ENCODE measurements at regions not wholly inside any gene's neighbourhood (a gene's known extent, or its start where the extent isn't known, plus 50 kb on each side); places are given as distances from the start of the nearest gene placed in this dataset.

DNA sequence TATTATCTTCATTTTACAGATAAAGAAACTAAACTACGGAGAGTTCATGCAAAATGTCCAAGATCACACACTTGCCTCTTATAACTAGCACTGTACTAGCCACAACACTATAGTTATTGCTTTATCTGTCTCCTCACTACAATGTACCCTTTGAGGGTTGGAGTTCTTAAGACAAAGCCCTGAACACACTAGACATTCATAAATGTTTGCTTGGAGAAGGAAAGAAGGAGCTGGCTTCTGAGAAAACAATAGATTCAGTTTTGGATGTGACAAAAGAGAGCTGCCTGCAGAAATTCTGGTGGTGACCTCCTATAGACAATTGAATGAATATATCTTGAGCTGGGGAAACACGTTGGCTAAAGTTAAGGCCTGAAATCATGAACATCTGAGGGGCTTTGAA lies 169.9 kb upstream of the ARHGEF26 start:
- Histone ChIP-seq H3K36me3 (replicated peaks) (no peaks in the 10 kb centered on the region), H3K27me3 (replicated peaks) (no peaks in the 10 kb centered on the region), H3K4me3 (ENCODE audit: low read depth, low read length) (no peak overlapping the region), H3K27ac (no peak overlapping the region)
- in situ Hi-C loops (cut with HindIII; ENCODE audit: low pct_ligation_motif_present, low sequenced_read_pairs), result no loop called here
- no peak for DNase-seq
- TF ChIP-seq, protein P1, sequence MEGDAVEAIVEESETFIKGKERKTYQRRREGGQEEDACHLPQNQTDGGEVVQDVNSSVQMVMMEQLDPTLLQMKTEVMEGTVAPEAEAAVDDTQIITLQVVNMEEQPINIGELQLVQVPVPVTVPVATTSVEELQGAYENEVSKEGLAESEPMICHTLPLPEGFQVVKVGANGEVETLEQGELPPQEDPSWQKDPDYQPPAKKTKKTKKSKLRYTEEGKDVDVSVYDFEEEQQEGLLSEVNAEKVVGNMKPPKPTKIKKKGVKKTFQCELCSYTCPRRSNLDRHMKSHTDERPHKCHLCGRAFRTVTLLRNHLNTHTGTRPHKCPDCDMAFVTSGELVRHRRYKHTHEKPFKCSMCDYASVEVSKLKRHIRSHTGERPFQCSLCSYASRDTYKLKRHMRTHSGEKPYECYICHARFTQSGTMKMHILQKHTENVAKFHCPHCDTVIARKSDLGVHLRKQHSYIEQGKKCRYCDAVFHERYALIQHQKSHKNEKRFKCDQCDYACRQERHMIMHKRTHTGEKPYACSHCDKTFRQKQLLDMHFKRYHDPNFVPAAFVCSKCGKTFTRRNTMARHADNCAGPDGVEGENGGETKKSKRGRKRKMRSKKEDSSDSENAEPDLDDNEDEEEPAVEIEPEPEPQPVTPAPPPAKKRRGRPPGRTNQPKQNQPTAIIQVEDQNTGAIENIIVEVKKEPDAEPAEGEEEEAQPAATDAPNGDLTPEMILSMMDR (IDR thresholded peaks at IDR 0.05; ENCODE audit: low read depth, low read length, missing control alignments), result no peak

DNA sequence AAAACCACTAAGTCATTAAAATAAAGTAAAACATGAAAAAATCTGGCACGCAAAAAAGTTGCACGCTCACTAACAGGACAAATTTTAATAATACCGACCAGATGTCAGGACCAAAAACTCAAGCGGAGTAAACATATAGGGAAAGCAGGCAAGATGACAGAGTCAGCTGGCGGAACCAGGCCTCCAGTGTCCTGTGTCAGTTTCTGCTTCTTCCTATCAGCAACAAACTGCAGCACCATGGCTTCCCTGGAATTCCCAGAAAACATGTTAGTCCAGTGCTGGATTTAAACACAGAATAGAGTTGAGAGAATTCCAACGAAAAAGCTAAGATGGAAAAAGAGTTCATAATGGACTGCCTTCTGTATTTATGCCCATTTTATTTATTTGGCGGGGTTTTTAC lies 169.1 kb upstream of the ARHGEF26 start:
- Histone ChIP-seq H3K4me3 (ENCODE audit: low read depth, low read length) (no peak overlapping the region), H3K36me3 (replicated peaks) (no peaks in the 10 kb centered on the region), H3K27ac (no peak overlapping the region), H3K27me3 (replicated peaks) (no peaks in the 10 kb centered on the region)
- TF ChIP-seq, protein P1 (IDR thresholded peaks at IDR 0.05; ENCODE audit: low read depth, low read length, missing control alignments), result no peak
- in situ Hi-C loops (cut with HindIII; ENCODE audit: low pct_ligation_motif_present, low sequenced_read_pairs), result no loop called here
- no peak for DNase-seq

DNA sequence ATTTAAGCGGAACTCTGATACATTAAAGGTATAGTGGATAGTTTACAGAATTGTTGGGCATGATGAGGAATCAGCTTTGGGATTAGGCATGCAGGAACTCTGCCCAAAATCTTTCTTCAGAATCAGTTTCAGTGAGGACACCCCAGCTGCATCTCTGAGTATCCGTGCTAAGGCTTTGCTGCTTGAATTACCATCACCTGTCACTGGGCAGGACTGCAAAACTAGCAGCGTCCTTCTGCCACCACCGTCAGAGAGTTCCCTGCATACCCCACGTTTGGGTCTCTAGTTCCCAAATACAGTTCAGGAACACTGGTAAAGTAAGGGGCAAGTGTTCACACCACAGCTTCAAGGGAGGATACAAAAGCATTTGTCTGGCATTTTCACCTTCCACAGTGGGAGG lies 164.6 kb upstream of the ARHGEF26 start:
- in situ Hi-C loops (cut with HindIII; ENCODE audit: low pct_ligation_motif_present, low sequenced_read_pairs), result no loop called here
- no peaks in the 10 kb centered on the region for H3K36me3 ChIP-seq (replicated peaks)
- no peak for DNase-seq
- no peak overlapping the region for H3K4me3 ChIP-seq (ENCODE audit: low read depth, low read length)
- H3K27ac ChIP-seq, result no peak overlapping the region
- TF ChIP-seq, protein P1 (IDR thresholded peaks at IDR 0.05; ENCODE audit: low read depth, low read length, missing control alignments), result no peak
- no peaks in the 10 kb centered on the region for H3K27me3 ChIP-seq (replicated peaks)

DNA sequence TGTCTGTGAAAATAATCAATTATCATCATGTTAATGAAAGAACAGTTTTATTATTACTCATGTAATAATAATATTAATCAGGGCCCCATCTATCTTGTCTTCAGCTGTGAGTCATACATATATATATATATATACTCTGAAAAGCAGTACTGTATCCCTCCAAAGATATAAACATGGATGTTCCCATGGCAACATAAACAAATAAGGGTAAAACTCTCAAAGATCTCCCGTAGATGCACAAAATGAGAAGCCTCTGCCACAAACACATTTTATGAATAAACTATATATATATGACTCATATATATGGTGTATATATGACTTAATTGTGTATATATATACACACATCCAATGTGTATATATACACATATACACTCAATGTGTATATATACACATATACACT lies 163.8 kb upstream of the ARHGEF26 start:
- Histone ChIP-seq H3K27ac (no peak overlapping the region), H3K4me3 (ENCODE audit: low read depth, low read length) (no peak overlapping the region), H3K27me3 (replicated peaks) (no peaks in the 10 kb centered on the region), H3K36me3 (replicated peaks) (no peaks in the 10 kb centered on the region)
- no peak for DNase-seq
- TF ChIP-seq, protein P1 (IDR thresholded peaks at IDR 0.05; ENCODE audit: low read depth, low read length, missing control alignments), result no peak
- in situ Hi-C loops (cut with HindIII; ENCODE audit: low pct_ligation_motif_present, low sequenced_read_pairs), result no loop called here

DNA sequence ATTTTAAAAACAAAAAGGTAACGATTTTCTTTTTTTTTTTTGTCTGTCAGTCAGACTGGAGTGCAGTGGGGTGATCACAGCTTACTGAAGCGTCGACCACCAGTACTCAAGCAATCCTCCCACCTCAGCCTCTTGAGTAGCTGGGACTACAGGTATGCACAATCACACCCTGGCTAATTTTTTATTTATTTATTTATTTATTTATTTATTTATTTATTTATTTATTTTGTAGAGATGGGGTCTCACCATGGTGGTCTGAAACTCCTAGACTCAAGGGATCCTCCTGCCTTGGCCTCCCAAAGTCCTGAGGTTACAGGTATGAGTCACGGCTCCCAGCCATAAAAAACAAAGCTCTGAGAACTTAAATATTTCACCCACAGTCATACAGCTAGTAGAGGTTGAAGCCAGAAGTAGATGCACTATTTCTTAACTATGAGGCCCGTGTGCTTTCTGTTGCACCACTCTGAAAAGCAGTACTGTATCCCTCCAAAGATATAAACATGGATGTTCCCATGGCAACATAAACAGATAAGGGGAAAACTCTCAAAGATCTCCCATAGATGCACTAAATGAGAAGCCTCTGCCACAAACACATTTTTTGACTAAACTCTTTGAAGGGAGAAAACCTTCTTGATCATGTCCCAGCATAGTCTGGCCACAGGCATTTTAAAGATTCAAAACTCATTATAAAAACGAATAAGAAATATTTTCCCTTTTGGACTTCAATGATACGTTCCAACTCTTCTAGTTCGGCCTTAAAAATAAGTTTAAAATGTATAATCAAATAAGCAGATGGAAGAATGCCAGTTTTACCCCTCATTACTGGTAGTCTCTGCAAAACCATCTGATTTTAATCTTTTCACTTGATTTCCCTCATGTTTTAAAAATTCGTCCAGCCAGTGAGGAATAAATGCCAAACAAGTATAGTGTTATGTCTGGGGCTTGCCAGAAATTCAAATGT lies 162.3 kb upstream of the ARHGEF26 start:
- in situ Hi-C loops (cut with HindIII; ENCODE audit: low pct_ligation_motif_present, low sequenced_read_pairs), result no loop called here
- Histone ChIP-seq H3K27ac (no peak overlapping the region), H3K36me3 (replicated peaks) (no peaks in the 10 kb centered on the region), H3K4me3 (ENCODE audit: low read depth, low read length) (no peak overlapping the region), H3K27me3 (replicated peaks) (no peaks in the 10 kb centered on the region)
- DNase-seq, result no peak
- TF ChIP-seq, protein P1 (IDR thresholded peaks at IDR 0.05; ENCODE audit: low read depth, low read length, missing control alignments), result no peak
